GM03348 (cell line): ENCODE measurements at regions not wholly inside any gene's neighbourhood (a gene's known extent, or its start where the extent isn't known, plus 50 kb on each side); places are given as distances from the start of the nearest gene placed in this dataset.

Experiments
- DNase-seq: peaks from one replicate; pipeline ENCODE4 v3.0.0; 2012; ENCODE audit warnings: low spot score

- no peak for DNase-seq
These were observed 939.7 kb downstream of the NSUN3 start for GRCh38 chr3:95002438-95003046.

GRCh38 chr3:95028688-95029087 is 965.8 kb downstream of the NSUN3 start:
- no peak for DNase-seq

GRCh38 chr3:95029644-95030043 is 966.8 kb downstream of the NSUN3 start:
- DNase-seq = no peak

- no peak for DNase-seq
These were observed 973.7 kb downstream of the NSUN3 start for GRCh38 chr3:95036526-95037021.

- no peak for DNase-seq
These were observed 974.2 kb downstream of the NSUN3 start for GRCh38 chr3:95037097-95037496.

- no peak for DNase-seq
These were observed 975.1 kb downstream of the NSUN3 start for GRCh38 chr3:95037927-95038326.

GRCh38 chr3:95044101-95044500 is 981.2 kb downstream of the NSUN3 start:
- DNase-seq = no peak

- no peak for DNase-seq
These were observed 985.7 kb downstream of the NSUN3 start for GRCh38 chr3:95048564-95048963.

GRCh38 chr3:95049841-95050240 is 987.0 kb downstream of the NSUN3 start:
- no peak for DNase-seq

GRCh38 chr3:95055288-95055687 is 992.4 kb downstream of the NSUN3 start:
- DNase-seq = no peak

GRCh38 chr3:95082191-95082590 is 1019.3 kb downstream of the NSUN3 start:
- no peak for DNase-seq

GRCh38 chr3:95084738-95085137 is 1021.9 kb downstream of the NSUN3 start:
- no peak for DNase-seq

GRCh38 chr3:95088464-95088863 is 1025.6 kb downstream of the NSUN3 start:
- DNase-seq = no peak

GRCh38 chr3:95097493-95097892 is 1034.6 kb downstream of the NSUN3 start:
- no peak for DNase-seq

- DNase-seq = no peak
These were observed 1058.1 kb downstream of the NSUN3 start for GRCh38 chr3:95120921-95121320.

GRCh38 chr3:95123104-95123503 is 1060.2 kb downstream of the NSUN3 start:
- DNase-seq = no peak

- no peak for DNase-seq
These were observed 1072.0 kb downstream of the NSUN3 start for GRCh38 chr3:95134693-95135413.

GRCh38 chr3:95148107-95148506 is 1085.2 kb downstream of the NSUN3 start:
- DNase-seq = no peak

GRCh38 chr3:95151590-95151989 is 1088.7 kb downstream of the NSUN3 start:
- no peak for DNase-seq

GRCh38 chr3:95154766-95155165 is 1091.9 kb downstream of the NSUN3 start:
- no peak for DNase-seq

- no peak for DNase-seq
These were observed 1099.9 kb downstream of the NSUN3 start for GRCh38 chr3:95162794-95163193.

GRCh38 chr3:95167748-95168147 is 1104.9 kb downstream of the NSUN3 start:
- DNase-seq = no peak

GRCh38 chr3:95168526-95168925 is 1105.7 kb downstream of the NSUN3 start:
- no peak for DNase-seq
